ENCODE measurements at regions not wholly inside any gene's neighbourhood (a gene's known extent, or its start where the extent isn't known, plus 50 kb on each side); places are given as distances from the start of the nearest gene placed in this dataset.
"Not testable (repeated sequence)": the region's sequence is repeated elsewhere in the genome, so short reads cannot be mapped to it uniquely, and the experiment has no call there.

GRCh38 chr18:34501553-34501952 is 208.5 kb upstream of the DTNA start:
- Histone ChIP-seq H3K9ac (ENCODE audit: low read length in 2 of 2) (no peak overlapping the region), H3K4me1 (ENCODE audit: control insufficient read depth, insufficient read depth, low read length) (no peaks in the 10 kb centered on the region), H3K9me3 (ENCODE audit: control insufficient read depth in 2 of 2, low read length in 2 of 2) (peaks cover 0 to 6% of the 10 kb centered on the region in 2 donors), H3K27me3 (ENCODE audit: control insufficient read depth in 1 of 2, insufficient read depth in 2 of 2, low read length in 2 of 2) (no peaks in the 10 kb centered on the region), H3K27ac (ENCODE audit: low read length) (no peak overlapping the region), H3K4me3 (ENCODE audit: low read length in 2 of 2) (no peak overlapping the region), H3K36me3 (ENCODE audit: control insufficient read depth in 2 of 2, insufficient read depth in 2 of 2, low read length in 2 of 2) (no peaks in the 10 kb centered on the region)

DNA sequence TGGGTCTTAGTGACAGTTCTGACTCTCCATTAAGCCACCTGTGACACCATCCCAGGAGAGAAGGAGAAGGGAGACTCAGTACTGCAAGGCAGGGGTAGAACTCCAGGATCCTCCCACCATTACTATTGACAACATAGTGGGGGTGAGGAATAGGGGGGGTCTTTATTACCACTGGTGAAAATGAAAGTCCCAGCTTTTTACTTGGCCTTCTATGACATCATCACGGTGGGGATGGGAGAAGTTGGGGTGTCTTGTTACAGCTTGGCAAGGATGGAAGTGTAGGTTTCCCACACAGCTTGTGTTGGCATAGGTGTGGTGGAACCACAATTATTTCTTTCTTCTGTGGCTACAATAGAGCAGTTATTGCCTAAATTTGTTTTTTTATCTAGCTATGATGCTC is 203.9 kb upstream of the DTNA start:
- Histone ChIP-seq H3K27me3 (ENCODE audit: control insufficient read depth in 1 of 2, insufficient read depth in 2 of 2, low read length in 2 of 2) (no peaks in the 10 kb centered on the region), H3K9ac (ENCODE audit: low read length in 2 of 2) (no peak overlapping the region), H3K36me3 (ENCODE audit: control insufficient read depth in 2 of 2, insufficient read depth in 2 of 2, low read length in 2 of 2) (no peaks in the 10 kb centered on the region), H3K4me3 (ENCODE audit: low read length in 2 of 2) (no peak overlapping the region), H3K4me1 (ENCODE audit: control insufficient read depth, insufficient read depth, low read length) (no peaks in the 10 kb centered on the region), H3K9me3 (ENCODE audit: control insufficient read depth in 2 of 2, low read length in 2 of 2) (no peaks in the 10 kb centered on the region), H3K27ac (ENCODE audit: low read length) (no peak overlapping the region)

GRCh38 chr18:34509163-34509562 is 200.9 kb upstream of the DTNA start:
- Histone ChIP-seq H3K27me3 (ENCODE audit: control insufficient read depth in 1 of 2, insufficient read depth in 2 of 2, low read length in 2 of 2) (no peaks in the 10 kb centered on the region), H3K9ac (ENCODE audit: low read length in 2 of 2) (no peak overlapping the region), H3K9me3 (ENCODE audit: control insufficient read depth in 2 of 2, low read length in 2 of 2) (no peaks in the 10 kb centered on the region), H3K4me1 (ENCODE audit: control insufficient read depth, insufficient read depth, low read length) (no peaks in the 10 kb centered on the region), H3K4me3 (ENCODE audit: low read length in 2 of 2) (no peak overlapping the region), H3K27ac (ENCODE audit: low read length) (no peak overlapping the region), H3K36me3 (ENCODE audit: control insufficient read depth in 2 of 2, insufficient read depth in 2 of 2, low read length in 2 of 2) (no peaks in the 10 kb centered on the region)

DNA sequence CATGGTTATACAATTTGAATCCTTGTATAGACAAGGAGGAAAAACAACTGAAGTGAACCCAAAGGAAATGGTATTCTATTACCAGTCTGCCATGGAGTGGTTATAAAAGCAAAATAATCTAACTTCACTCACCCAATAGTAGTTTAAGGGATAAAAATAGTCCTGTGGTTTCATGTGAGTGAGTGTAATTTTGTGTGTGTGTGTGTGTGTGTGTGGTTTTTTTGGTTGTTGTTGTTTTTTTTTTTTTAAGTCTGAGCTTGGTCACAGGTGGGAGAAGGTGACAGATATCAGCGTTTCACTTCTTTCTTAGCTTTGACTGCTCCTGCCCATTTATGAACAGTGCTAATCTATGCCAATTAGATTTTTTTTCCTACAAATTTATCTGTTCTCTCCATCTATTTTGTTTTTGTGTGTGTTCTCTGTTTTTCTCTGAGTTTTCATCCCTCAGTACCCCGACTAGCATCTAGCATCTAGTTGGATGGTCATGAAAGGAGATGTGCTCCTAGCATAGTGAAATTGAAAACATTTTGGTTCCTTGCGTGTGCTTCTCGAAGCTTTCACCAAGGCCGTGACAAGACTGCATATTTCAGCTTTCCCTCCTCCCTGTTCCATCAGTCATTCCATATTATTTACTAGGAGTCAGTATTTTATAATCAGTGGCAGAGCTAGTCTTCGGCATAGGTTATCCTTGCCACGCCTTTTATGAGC is 200.1 kb upstream of the DTNA start:
- Histone ChIP-seq H3K9me3 (ENCODE audit: control insufficient read depth in 2 of 2, low read length in 2 of 2) (no peaks in the 10 kb centered on the region), H3K4me1 (ENCODE audit: control insufficient read depth, insufficient read depth, low read length) (no peaks in the 10 kb centered on the region), H3K4me3 (ENCODE audit: low read length in 2 of 2) (no peak overlapping the region), H3K27me3 (ENCODE audit: control insufficient read depth in 1 of 2, insufficient read depth in 2 of 2, low read length in 2 of 2) (no peaks in the 10 kb centered on the region), H3K27ac (ENCODE audit: low read length) (no peak overlapping the region), H3K9ac (ENCODE audit: low read length in 2 of 2) (no peak overlapping the region), H3K36me3 (ENCODE audit: control insufficient read depth in 2 of 2, insufficient read depth in 2 of 2, low read length in 2 of 2) (no peaks in the 10 kb centered on the region)

DNA sequence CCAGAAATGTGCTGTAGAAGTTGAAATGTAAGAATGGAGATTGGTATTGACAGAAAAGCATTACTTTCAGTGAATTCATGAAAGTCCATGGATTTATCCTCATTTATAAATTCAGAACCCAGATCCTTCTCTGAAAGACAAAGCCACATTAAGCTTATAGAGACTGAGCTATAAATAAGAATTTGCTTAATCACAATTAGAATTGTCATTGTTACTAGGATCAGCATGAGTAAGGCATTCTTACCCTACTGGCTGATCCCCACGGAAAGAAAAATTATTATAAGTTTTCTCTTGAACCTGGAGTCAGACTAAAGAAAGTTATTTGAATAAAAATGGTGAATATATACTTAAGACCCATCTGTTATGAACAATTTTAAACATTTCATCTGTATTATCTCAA is 199.2 kb upstream of the DTNA start:
- Histone ChIP-seq H3K4me1 (ENCODE audit: control insufficient read depth, insufficient read depth, low read length) (no peaks in the 10 kb centered on the region), H3K27ac (ENCODE audit: low read length) (no peak overlapping the region), H3K9ac (ENCODE audit: low read length in 2 of 2) (no peak overlapping the region), H3K4me3 (ENCODE audit: low read length in 2 of 2) (no peak overlapping the region), H3K36me3 (ENCODE audit: control insufficient read depth in 2 of 2, insufficient read depth in 2 of 2, low read length in 2 of 2) (no peaks in the 10 kb centered on the region), H3K27me3 (ENCODE audit: control insufficient read depth in 1 of 2, insufficient read depth in 2 of 2, low read length in 2 of 2) (no peaks in the 10 kb centered on the region), H3K9me3 (ENCODE audit: control insufficient read depth in 2 of 2, low read length in 2 of 2) (no peaks in the 10 kb centered on the region)

- no peak overlapping the region for H3K27ac ChIP-seq (ENCODE audit: low read length)
- no peaks in the 10 kb centered on the region for H3K9me3 ChIP-seq (ENCODE audit: control insufficient read depth in 2 of 2, low read length in 2 of 2)
- no peaks in the 10 kb centered on the region for H3K36me3 ChIP-seq (ENCODE audit: control insufficient read depth in 2 of 2, insufficient read depth in 2 of 2, low read length in 2 of 2)
- H3K4me1 ChIP-seq (ENCODE audit: control insufficient read depth, insufficient read depth, low read length) = no peaks in the 10 kb centered on the region
- H3K4me3 ChIP-seq (ENCODE audit: low read length in 2 of 2) = no peak overlapping the region
- no peak overlapping the region for H3K9ac ChIP-seq (ENCODE audit: low read length in 2 of 2)
- no peaks in the 10 kb centered on the region for H3K27me3 ChIP-seq (ENCODE audit: control insufficient read depth in 1 of 2, insufficient read depth in 2 of 2, low read length in 2 of 2)
Measured at GRCh38 chr18:34511435-34511834, 198.7 kb upstream of the DTNA start.

GRCh38 chr18:34511879-34512278 is 198.2 kb upstream of the DTNA start:
- Histone ChIP-seq H3K27ac (ENCODE audit: low read length) (no peak overlapping the region), H3K27me3 (ENCODE audit: control insufficient read depth in 1 of 2, insufficient read depth in 2 of 2, low read length in 2 of 2) (no peaks in the 10 kb centered on the region), H3K9me3 (ENCODE audit: control insufficient read depth in 2 of 2, low read length in 2 of 2) (no peaks in the 10 kb centered on the region), H3K36me3 (ENCODE audit: control insufficient read depth in 2 of 2, insufficient read depth in 2 of 2, low read length in 2 of 2) (no peaks in the 10 kb centered on the region), H3K4me1 (ENCODE audit: control insufficient read depth, insufficient read depth, low read length) (no peaks in the 10 kb centered on the region), H3K9ac (ENCODE audit: low read length in 2 of 2) (no peak overlapping the region), H3K4me3 (ENCODE audit: low read length in 2 of 2) (no peak overlapping the region)

- no peaks in the 10 kb centered on the region for H3K27me3 ChIP-seq (ENCODE audit: control insufficient read depth in 1 of 2, insufficient read depth in 2 of 2, low read length in 2 of 2)
- H3K9me3 ChIP-seq (ENCODE audit: control insufficient read depth in 2 of 2, low read length in 2 of 2) = no peaks in the 10 kb centered on the region
- H3K27ac ChIP-seq (ENCODE audit: low read length) = no peak overlapping the region
- H3K4me1 ChIP-seq (ENCODE audit: control insufficient read depth, insufficient read depth, low read length) = no peaks in the 10 kb centered on the region
- H3K9ac ChIP-seq (ENCODE audit: low read length in 2 of 2) = no peak overlapping the region
- H3K4me3 ChIP-seq (ENCODE audit: low read length in 2 of 2) = no peak overlapping the region
- H3K36me3 ChIP-seq (ENCODE audit: control insufficient read depth in 2 of 2, insufficient read depth in 2 of 2, low read length in 2 of 2) = no peaks in the 10 kb centered on the region
Measured at GRCh38 chr18:34514238-34514637, 195.9 kb upstream of the DTNA start.

DNA sequence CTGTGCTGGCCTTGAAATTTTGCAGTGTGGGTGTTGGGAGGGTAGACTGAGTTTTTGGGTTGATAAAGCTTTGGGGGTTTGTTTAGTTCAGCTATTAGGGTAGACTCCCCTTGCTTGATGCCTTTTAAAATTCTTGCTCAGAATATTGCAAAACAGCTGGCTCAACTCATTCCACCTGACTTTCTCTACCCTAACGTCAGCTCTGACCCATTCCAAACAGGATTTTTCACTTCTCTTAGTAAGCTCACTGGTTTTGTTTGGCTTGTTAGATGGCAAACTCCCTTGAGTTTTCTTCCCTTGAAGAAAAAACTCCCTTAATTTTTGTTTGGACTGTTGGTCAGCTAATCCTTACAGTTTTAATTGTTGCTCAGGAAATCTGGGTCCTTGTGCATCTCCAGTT is 195.1 kb upstream of the DTNA start:
- no peaks in the 10 kb centered on the region for H3K36me3 ChIP-seq (ENCODE audit: control insufficient read depth in 2 of 2, insufficient read depth in 2 of 2, low read length in 2 of 2)
- H3K27ac ChIP-seq (ENCODE audit: low read length) = no peak overlapping the region
- no peak overlapping the region for H3K4me3 ChIP-seq (ENCODE audit: low read length in 2 of 2)
- H3K4me1 ChIP-seq (ENCODE audit: control insufficient read depth, insufficient read depth, low read length) = no peaks in the 10 kb centered on the region
- no peak overlapping the region for H3K9ac ChIP-seq (ENCODE audit: low read length in 2 of 2)
- H3K27me3 ChIP-seq (ENCODE audit: control insufficient read depth in 1 of 2, insufficient read depth in 2 of 2, low read length in 2 of 2) = no peaks in the 10 kb centered on the region
- no peaks in the 10 kb centered on the region for H3K9me3 ChIP-seq (ENCODE audit: control insufficient read depth in 2 of 2, low read length in 2 of 2)

DNA sequence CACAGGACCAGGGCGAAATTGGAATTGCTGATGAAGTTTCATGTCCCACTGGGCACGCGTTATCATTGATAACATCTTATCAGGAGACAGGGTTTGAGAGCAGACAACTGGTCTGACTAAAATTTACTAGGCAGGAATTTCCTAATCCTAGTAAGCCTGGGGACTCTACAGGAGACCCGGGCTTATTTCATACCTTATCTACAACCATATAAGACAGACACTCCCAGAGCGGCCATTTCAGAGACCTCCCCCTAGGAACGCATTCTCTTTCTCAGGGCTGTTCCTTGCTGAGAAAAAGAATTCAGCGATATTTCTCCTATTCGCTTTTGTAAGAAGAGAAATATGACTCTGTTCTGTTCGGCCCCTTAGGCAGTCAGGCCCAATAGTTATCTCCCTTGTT is 193.7 kb upstream of the DTNA start:
- not testable (repeated sequence) for H3K9ac ChIP-seq (ENCODE audit: low read length in 2 of 2); H3K27ac ChIP-seq (ENCODE audit: low read length)

GRCh38 chr18:34516996-34517395 is 193.1 kb upstream of the DTNA start:
- H3K4me3 ChIP-seq (ENCODE audit: low read length in 2 of 2); H3K9ac ChIP-seq (ENCODE audit: low read length in 2 of 2); H3K27me3 ChIP-seq (ENCODE audit: control insufficient read depth in 1 of 2, insufficient read depth in 2 of 2, low read length in 2 of 2); H3K4me1 ChIP-seq (ENCODE audit: control insufficient read depth, insufficient read depth, low read length); H3K36me3 ChIP-seq (ENCODE audit: control insufficient read depth in 2 of 2, insufficient read depth in 2 of 2, low read length in 2 of 2); H3K27ac ChIP-seq (ENCODE audit: low read length); H3K9me3 ChIP-seq (ENCODE audit: control insufficient read depth in 2 of 2, low read length in 2 of 2): not testable (repeated sequence)

More for the DNA sequence above, 193.7 kb upstream of the DTNA start:
- not testable (repeated sequence) for H3K9me3 ChIP-seq (ENCODE audit: control insufficient read depth in 2 of 2, low read length in 2 of 2); H3K4me1 ChIP-seq (ENCODE audit: control insufficient read depth, insufficient read depth, low read length); H3K36me3 ChIP-seq (ENCODE audit: control insufficient read depth in 2 of 2, insufficient read depth in 2 of 2, low read length in 2 of 2); H3K27me3 ChIP-seq (ENCODE audit: control insufficient read depth in 1 of 2, insufficient read depth in 2 of 2, low read length in 2 of 2); H3K4me3 ChIP-seq (ENCODE audit: low read length in 2 of 2)
